ENCODE measurements at regions not wholly inside any gene's neighbourhood (a gene's known extent, or its start where the extent isn't known, plus 50 kb on each side); places are given as distances from the start of the nearest gene placed in this dataset.

DNA sequence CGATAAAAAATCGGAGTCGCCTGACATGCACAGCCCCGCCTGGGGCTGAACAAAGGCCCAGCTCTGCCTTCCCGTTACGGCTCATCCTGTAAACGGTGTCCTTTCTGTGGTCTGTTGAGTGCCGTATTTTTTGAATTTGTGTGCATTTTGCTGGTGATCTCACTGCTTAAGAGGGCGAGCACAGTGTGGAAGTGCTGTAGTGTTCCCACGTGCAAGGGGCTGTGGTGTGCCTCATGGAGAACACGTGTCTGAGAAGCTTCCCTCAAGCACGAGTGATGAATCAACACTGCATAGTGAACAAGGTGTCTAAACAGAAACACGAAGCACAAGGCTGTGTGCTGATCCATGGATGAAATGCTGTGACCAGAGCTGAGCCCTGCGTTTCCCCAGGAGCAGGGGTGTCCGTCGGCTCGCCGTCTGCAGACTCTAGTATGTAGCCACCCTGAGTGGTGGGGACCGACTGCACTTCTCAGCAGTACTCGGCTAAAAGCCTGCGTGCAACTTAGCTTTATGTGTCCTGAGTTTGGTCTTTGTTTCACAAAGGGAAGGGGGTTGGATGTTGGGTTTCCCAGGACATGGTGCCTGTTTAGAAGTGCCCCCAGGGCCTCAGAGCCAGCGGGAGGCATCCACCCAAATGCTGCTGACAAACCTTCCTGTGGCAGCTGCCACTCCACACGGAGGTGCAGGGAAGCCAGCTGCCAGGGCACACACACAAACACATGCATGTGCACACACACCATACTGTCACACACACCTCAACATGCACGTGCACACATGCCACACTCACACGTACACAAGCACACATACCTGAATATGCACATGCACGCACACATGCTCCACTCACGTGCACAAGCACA, 77.2 kb upstream of the IRX4 start:
- H3K4me3 ChIP-seq (ENCODE audit: insufficient read depth, low read length, poor library complexity, severe bottlenecking), result no peak overlapping the region
- no peaks in the 10 kb centered on the region for H3K36me3 ChIP-seq (ENCODE audit: low read length)
- H3K4me2 ChIP-seq (ENCODE audit: low read depth, low read length, poor library complexity, severe bottlenecking), result no peak overlapping the region
- no peaks in the 10 kb centered on the region for H3K9me3 ChIP-seq (ENCODE audit: insufficient read depth, low read length)
- H4K20me1 ChIP-seq (ENCODE audit: low read depth, low read length), result no peaks in the 10 kb centered on the region
- H3K27me3 ChIP-seq (ENCODE audit: low read length), result no peaks in the 10 kb centered on the region
- H3K27ac ChIP-seq (ENCODE audit: low read depth, low read length), result no peak overlapping the region
- no peaks in the 10 kb centered on the region for H3K9me2 ChIP-seq (replicated peaks; ENCODE audit: insufficient read depth, low read length)
- TF ChIP-seq, protein P1, sequence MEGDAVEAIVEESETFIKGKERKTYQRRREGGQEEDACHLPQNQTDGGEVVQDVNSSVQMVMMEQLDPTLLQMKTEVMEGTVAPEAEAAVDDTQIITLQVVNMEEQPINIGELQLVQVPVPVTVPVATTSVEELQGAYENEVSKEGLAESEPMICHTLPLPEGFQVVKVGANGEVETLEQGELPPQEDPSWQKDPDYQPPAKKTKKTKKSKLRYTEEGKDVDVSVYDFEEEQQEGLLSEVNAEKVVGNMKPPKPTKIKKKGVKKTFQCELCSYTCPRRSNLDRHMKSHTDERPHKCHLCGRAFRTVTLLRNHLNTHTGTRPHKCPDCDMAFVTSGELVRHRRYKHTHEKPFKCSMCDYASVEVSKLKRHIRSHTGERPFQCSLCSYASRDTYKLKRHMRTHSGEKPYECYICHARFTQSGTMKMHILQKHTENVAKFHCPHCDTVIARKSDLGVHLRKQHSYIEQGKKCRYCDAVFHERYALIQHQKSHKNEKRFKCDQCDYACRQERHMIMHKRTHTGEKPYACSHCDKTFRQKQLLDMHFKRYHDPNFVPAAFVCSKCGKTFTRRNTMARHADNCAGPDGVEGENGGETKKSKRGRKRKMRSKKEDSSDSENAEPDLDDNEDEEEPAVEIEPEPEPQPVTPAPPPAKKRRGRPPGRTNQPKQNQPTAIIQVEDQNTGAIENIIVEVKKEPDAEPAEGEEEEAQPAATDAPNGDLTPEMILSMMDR (IDR thresholded peaks at IDR 0.05; ENCODE audit: insufficient read depth, low read length, poor library complexity, severe bottlenecking), result no peak
- no peak for TF ChIP-seq EZH2phosphoT487 (conservative IDR thresholded peaks at IDR 0.05; ENCODE audit: low read length)
- no peaks in the 10 kb centered on the region for H3F3A ChIP-seq (ENCODE audit: insufficient read depth)
- no peak overlapping the region for H2AFZ ChIP-seq (ENCODE audit: low read depth, low read length, severe bottlenecking)
- no peak overlapping the region for H3K9ac ChIP-seq (ENCODE audit: low read length)
- no peaks in the 10 kb centered on the region for H3K79me2 ChIP-seq (ENCODE audit: insufficient read depth, low read length)

- no peak overlapping the region for H2AFZ ChIP-seq (ENCODE audit: low read depth, low read length, severe bottlenecking)
- H3K9ac ChIP-seq (ENCODE audit: low read length), result no peak overlapping the region
- H3K9me2 ChIP-seq (replicated peaks; ENCODE audit: insufficient read depth, low read length), result no peaks in the 10 kb centered on the region
- no peaks in the 10 kb centered on the region for H3K27me3 ChIP-seq (ENCODE audit: low read length)
- H3K27ac ChIP-seq (ENCODE audit: low read depth, low read length), result no peak overlapping the region
- no peaks in the 10 kb centered on the region for H4K20me1 ChIP-seq (ENCODE audit: low read depth, low read length)
- H3K4me3 ChIP-seq (ENCODE audit: insufficient read depth, low read length, poor library complexity, severe bottlenecking), result no peak overlapping the region
- H3K9me3 ChIP-seq (ENCODE audit: insufficient read depth, low read length), result no peaks in the 10 kb centered on the region
- no peaks in the 10 kb centered on the region for H3K36me3 ChIP-seq (ENCODE audit: low read length)
- TF ChIP-seq, protein P1 (IDR thresholded peaks at IDR 0.05; ENCODE audit: insufficient read depth, low read length, poor library complexity, severe bottlenecking), result no peak
- no peak for TF ChIP-seq EZH2phosphoT487 (conservative IDR thresholded peaks at IDR 0.05; ENCODE audit: low read length)
- H3F3A ChIP-seq (ENCODE audit: insufficient read depth), result no peaks in the 10 kb centered on the region
- no peak overlapping the region for H3K4me2 ChIP-seq (ENCODE audit: low read depth, low read length, poor library complexity, severe bottlenecking)
- H3K79me2 ChIP-seq (ENCODE audit: insufficient read depth, low read length), result no peaks in the 10 kb centered on the region
These were observed 76.5 kb upstream of the IRX4 start for GRCh38 chr5:1959231-1959630.

DNA sequence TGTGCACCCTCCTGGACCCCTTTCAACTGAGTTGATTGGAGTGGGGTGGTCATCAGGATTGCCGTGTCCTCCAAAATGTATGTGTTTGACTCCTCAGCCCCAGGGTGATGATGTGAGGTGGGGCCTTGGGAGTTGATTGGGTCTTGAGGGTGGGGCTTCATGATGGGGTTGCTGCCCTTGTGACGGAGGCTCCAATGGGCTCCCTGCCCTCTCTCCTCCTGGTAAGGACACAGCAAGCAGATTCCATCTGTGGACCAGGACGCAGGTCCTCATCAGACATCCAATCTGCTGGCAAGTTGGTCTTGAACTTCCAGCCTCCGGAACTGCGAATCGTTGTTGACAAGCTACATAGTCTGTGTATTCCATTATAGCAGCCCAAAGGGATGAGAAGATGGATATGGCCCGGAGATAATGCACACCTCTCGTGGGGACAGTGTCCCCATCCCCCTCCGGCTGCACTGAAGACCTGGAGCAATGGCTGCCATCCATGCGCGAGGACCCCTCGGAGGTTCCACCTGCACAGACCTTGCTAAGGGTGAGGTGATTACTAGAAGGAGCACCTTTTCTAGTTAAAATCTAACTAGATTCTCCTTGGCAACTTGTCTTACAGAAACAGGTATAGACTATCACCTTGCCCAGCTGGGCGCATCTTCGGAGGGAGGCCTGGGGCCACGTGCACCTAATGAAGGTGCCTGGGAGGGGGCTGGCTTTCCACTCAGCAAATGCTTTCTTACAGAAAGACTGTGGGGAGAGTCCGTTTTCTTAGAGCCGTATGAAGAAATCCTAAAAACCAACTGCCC, 75.7 kb upstream of the IRX4 start:
- Histone ChIP-seq H3K9ac (ENCODE audit: low read length) (no peak overlapping the region), H3F3A (ENCODE audit: insufficient read depth) (no peaks in the 10 kb centered on the region), H4K20me1 (ENCODE audit: low read depth, low read length) (no peaks in the 10 kb centered on the region), H3K4me2 (ENCODE audit: low read depth, low read length, poor library complexity, severe bottlenecking) (no peak overlapping the region), H3K79me2 (ENCODE audit: insufficient read depth, low read length) (no peaks in the 10 kb centered on the region), H3K9me2 (replicated peaks; ENCODE audit: insufficient read depth, low read length) (no peaks in the 10 kb centered on the region), H3K27me3 (ENCODE audit: low read length) (no peaks in the 10 kb centered on the region), H3K9me3 (ENCODE audit: insufficient read depth, low read length) (no peaks in the 10 kb centered on the region), H3K4me3 (ENCODE audit: insufficient read depth, low read length, poor library complexity, severe bottlenecking) (no peak overlapping the region), H3K36me3 (ENCODE audit: low read length) (no peaks in the 10 kb centered on the region), H2AFZ (ENCODE audit: low read depth, low read length, severe bottlenecking) (no peak overlapping the region), H3K27ac (ENCODE audit: low read depth, low read length) (no peak overlapping the region)
- TF ChIP-seq, protein P1 (IDR thresholded peaks at IDR 0.05; ENCODE audit: insufficient read depth, low read length, poor library complexity, severe bottlenecking), result no peak
- TF ChIP-seq EZH2phosphoT487 (conservative IDR thresholded peaks at IDR 0.05; ENCODE audit: low read length), result no peak
